ENCODE measurements at regions not wholly inside any gene's neighbourhood (a gene's known extent, or its start where the extent isn't known, plus 50 kb on each side); places are given as distances from the start of the nearest gene placed in this dataset.

- intact Hi-C loops (cut with micrococcal nuclease): no loop called here
- Mint-ChIP-seq H3K27ac (no peak overlapping the region), H3K4me3 (no peak overlapping the region), H3K27me3 (ENCODE audit: low read depth in 3 of 3) (peaks cover 0 to 2% (median 0%) of the 10 kb centered on the region in 3 donors), H3K36me3 (no peaks in the 10 kb centered on the region), H3K9me3 (peaks cover 0 to 4% (median 0%) of the 10 kb centered on the region in 7 donors), H3K4me1 (peaks cover 3% of the 10 kb centered on the region)
- Histone ChIP-seq H3K4me2 (replicated peaks; ENCODE audit: extremely low read depth, low read length, poor library complexity, severe bottlenecking) (no peak overlapping the region), H4K20me1 (ENCODE audit: insufficient read depth, low read length) (no peaks in the 10 kb centered on the region), H3K27ac (ENCODE audit: low read depth in 1 of 2, low read length in 2 of 2) (no peak overlapping the region), H3K4me1 (ENCODE audit: control insufficient read depth in 1 of 2, insufficient read depth in 2 of 2, low read length in 2 of 2) (no peaks in the 10 kb centered on the region), H3K27me3 (ENCODE audit: control insufficient read depth in 2 of 2, insufficient read depth in 2 of 2, low read length in 2 of 2) (no peaks in the 10 kb centered on the region), H3K4me3 (replicated peaks in 1 of 3; ENCODE audit: low read depth in 2 of 3, low read length in 3 of 3) (no peak overlapping the region), H3K9me3 (replicated peaks in 1 of 2; ENCODE audit: control insufficient read depth in 1 of 2, insufficient read depth in 1 of 2, low read length in 2 of 2) (peaks cover 0 to 3% of the 10 kb centered on the region in 2 donors), H3K79me2 (ENCODE audit: insufficient read depth, low read length) (no peaks in the 10 kb centered on the region), H3K36me3 (replicated peaks in 1 of 2; ENCODE audit: control insufficient read depth in 1 of 2, insufficient read depth in 2 of 2, low read length in 2 of 2) (no peaks in the 10 kb centered on the region), H2AFZ (ENCODE audit: insufficient read depth, low read depth, low read length, poor library complexity, severe bottlenecking) (no peak overlapping the region), H3K9ac (ENCODE audit: insufficient read depth, low read length, poor library complexity, severe bottlenecking) (no peak overlapping the region)
- TF ChIP-seq, protein P1, sequence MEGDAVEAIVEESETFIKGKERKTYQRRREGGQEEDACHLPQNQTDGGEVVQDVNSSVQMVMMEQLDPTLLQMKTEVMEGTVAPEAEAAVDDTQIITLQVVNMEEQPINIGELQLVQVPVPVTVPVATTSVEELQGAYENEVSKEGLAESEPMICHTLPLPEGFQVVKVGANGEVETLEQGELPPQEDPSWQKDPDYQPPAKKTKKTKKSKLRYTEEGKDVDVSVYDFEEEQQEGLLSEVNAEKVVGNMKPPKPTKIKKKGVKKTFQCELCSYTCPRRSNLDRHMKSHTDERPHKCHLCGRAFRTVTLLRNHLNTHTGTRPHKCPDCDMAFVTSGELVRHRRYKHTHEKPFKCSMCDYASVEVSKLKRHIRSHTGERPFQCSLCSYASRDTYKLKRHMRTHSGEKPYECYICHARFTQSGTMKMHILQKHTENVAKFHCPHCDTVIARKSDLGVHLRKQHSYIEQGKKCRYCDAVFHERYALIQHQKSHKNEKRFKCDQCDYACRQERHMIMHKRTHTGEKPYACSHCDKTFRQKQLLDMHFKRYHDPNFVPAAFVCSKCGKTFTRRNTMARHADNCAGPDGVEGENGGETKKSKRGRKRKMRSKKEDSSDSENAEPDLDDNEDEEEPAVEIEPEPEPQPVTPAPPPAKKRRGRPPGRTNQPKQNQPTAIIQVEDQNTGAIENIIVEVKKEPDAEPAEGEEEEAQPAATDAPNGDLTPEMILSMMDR (IDR thresholded peaks at IDR 0.05): no peak
- 85% methylated on average over 3 of the region's 3 CpGs for WGBS (ENCODE audit: insufficient coverage)
- no peak for DNase-seq
Measured at GRCh38 chr12:58421990-58422389, 480.6 kb downstream of the ATP23 start.

- no peak overlapping the region for H3K27ac Mint-ChIP-seq
- peaks cover 3% of the 10 kb centered on the region for H3K4me1 Mint-ChIP-seq
- intact Hi-C loops (cut with micrococcal nuclease): no loop called here
- Histone ChIP-seq H4K20me1 (ENCODE audit: insufficient read depth, low read length) (no peaks in the 10 kb centered on the region), H3K4me2 (replicated peaks; ENCODE audit: extremely low read depth, low read length, poor library complexity, severe bottlenecking) (no peak overlapping the region), H3K4me1 (ENCODE audit: control insufficient read depth in 1 of 2, insufficient read depth in 2 of 2, low read length in 2 of 2) (no peaks in the 10 kb centered on the region), H3K27ac (ENCODE audit: low read depth in 1 of 2, low read length in 2 of 2) (no peak overlapping the region), H3K9ac (ENCODE audit: insufficient read depth, low read length, poor library complexity, severe bottlenecking) (no peak overlapping the region), H2AFZ (ENCODE audit: insufficient read depth, low read depth, low read length, poor library complexity, severe bottlenecking) (no peak overlapping the region), H3K27me3 (ENCODE audit: control insufficient read depth in 2 of 2, insufficient read depth in 2 of 2, low read length in 2 of 2) (no peaks in the 10 kb centered on the region), H3K36me3 (replicated peaks in 1 of 2; ENCODE audit: control insufficient read depth in 1 of 2, insufficient read depth in 2 of 2, low read length in 2 of 2) (no peaks in the 10 kb centered on the region), H3K4me3 (replicated peaks in 1 of 3; ENCODE audit: low read depth in 2 of 3, low read length in 3 of 3) (no peak overlapping the region), H3K79me2 (ENCODE audit: insufficient read depth, low read length) (no peaks in the 10 kb centered on the region), H3K9me3 (replicated peaks in 1 of 2; ENCODE audit: control insufficient read depth in 1 of 2, insufficient read depth in 1 of 2, low read length in 2 of 2) (no peaks in the 10 kb centered on the region)
- TF ChIP-seq, protein P1 (IDR thresholded peaks at IDR 0.05): no peak
- DNase-seq: no peak
- no peak overlapping the region for H3K4me3 Mint-ChIP-seq
- H3K9me3 Mint-ChIP-seq: peaks cover 0 to 2% (median 0%) of the 10 kb centered on the region in 7 donors
- WGBS (ENCODE audit: insufficient coverage): no CpG with 5 or more reads among the region's 1 CpG
- H3K36me3 Mint-ChIP-seq: no peaks in the 10 kb centered on the region
- H3K27me3 Mint-ChIP-seq (ENCODE audit: low read depth in 3 of 3): peaks cover 0 to 2% (median 0%) of the 10 kb centered on the region in 3 donors
Measured at GRCh38 chr12:58424735-58425392, 483.5 kb downstream of the ATP23 start.

Data from CD14-positive monocyte (primary cell).